Skeletal muscle cell (primary cell): ENCODE measurements at regions not wholly inside any gene's neighbourhood (a gene's known extent, or its start where the extent isn't known, plus 50 kb on each side); places are given as distances from the start of the nearest gene placed in this dataset.
"Not testable (repeated sequence)": the region's sequence is repeated elsewhere in the genome, so short reads cannot be mapped to it uniquely, and the experiment has no call there.

Experiments
- DNase-seq: peaks from one replicate; pipeline ENCODE4 v3.0.0-alpha.2; 2010; ENCODE audit warnings: low read depth
- H3K4me3 ChIP-seq: 2 replicates; pipeline ENCODE4 v1.5.1; 2011; ENCODE audit warnings: low read depth, mild to moderate bottlenecking, control low read depth, low read length, moderate library complexity

GRCh38 chr2:54065411-54065810 is 50.0 kb upstream of the ACYP2 start:
- H3K4me3 ChIP-seq, result no peak overlapping the region
- DNase-seq, result peak; percentile 80

DNA sequence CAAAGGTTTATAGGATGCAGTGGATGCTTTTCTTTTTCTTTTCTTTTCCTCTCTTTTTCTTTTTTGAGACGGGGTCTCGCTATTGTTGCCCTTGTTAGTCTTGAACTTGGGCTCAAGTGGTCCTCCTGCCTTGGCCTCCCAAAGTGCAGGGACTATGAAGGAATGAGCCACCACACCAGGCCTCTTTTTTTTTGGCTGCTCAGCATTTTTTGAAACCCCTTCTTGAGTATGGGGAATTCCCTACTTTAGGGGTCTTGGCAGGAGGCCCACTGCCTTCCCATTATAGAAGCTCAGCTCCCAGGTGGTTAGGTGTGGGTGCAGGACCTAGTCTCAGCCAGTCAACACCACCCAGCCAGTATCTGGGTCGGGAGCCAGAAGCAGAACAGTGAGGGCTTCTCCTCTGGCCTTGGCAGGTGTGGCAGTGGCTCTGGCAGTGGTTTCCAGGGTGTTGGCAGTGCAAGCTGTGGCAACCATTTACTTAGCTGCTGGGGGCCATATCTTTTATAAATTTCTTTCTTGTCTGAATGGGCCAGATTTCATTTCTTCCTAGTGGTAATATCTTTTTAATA is 51.4 kb upstream of the ACYP2 start:
- H3K4me3 ChIP-seq, result no peak overlapping the region
- DNase-seq, result no peak

GRCh38 chr2:54062401-54062800 is 53.0 kb upstream of the ACYP2 start:
- no peak overlapping the region for H3K4me3 ChIP-seq
- DNase-seq, result no peak

- DNase-seq, result no peak
- H3K4me3 ChIP-seq, result no peak overlapping the region
These were observed 54.1 kb upstream of the ACYP2 start for GRCh38 chr2:54061272-54061671.

GRCh38 chr2:54059986-54060385 is 55.4 kb upstream of the ACYP2 start:
- H3K4me3 ChIP-seq, result no peak overlapping the region
- DNase-seq, result no peak

DNA sequence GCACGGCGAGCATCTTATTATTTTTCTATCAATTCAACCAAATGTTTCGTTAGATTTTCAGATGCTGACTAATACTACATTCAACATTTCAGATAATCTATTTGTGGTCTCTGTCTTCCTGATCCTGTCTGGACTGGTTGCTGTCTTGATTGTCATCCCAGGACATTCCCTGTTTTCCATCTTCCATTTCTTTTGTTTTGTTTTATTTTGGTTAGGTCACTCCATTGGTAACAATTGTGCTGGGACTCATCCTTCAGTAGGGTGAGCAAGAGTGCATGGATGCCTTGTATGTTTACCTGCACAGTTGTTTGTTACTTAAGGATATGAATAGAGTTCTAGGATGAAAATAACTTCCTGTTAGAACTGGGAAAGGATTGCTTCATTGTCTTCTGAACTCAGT is 55.9 kb upstream of the ACYP2 start:
- DNase-seq, result no peak
- H3K4me3 ChIP-seq, result no peak overlapping the region

GRCh38 chr2:54058449-54058848 is 57.0 kb upstream of the ACYP2 start:
- no peak for DNase-seq
- no peak overlapping the region for H3K4me3 ChIP-seq

DNA sequence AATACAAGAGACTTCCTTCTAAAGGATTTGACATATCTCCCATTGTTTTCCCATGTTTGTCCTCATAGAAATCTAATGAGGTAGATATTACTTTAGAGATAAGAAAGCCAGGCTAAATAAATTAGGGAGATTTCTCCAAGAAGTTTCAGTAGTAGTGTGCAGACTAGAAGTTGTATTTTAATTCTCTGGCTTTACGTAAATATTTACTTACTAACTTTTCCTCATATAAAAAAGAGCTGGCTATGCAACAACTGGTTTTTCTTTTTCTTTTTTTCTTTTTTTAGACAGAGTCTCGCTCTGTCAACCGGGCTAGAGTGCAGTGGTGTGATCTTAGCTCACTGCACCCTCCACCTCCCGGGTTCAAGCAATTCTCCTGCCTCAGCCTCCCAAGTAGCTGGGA is 60.6 kb upstream of the ACYP2 start:
- H3K4me3 ChIP-seq, result no peak overlapping the region
- DNase-seq, result no peak

DNA sequence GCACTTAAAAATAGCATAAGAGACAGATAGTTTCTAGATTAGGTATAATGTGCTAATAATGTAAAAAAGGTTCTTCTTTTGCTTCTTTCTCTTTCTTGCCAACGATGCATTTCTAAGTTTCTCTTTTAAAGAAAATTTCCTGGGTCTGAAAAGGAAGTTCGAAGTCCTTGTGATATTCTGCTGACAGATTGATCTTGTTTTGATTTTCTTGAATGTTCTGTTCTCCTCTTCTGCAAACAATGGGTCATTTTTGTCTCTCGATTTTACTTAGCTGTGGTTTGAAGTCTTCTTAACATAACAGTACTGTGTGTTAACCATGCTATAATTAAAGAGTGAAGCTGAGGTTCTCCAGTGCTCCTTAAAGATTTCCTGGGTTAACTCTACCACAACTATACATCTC is 61.1 kb upstream of the ACYP2 start:
- no peak overlapping the region for H3K4me3 ChIP-seq

GRCh38 chr2:54053830-54054229 is 61.6 kb upstream of the ACYP2 start:
- H3K4me3 ChIP-seq, result no peak overlapping the region
- no peak for DNase-seq

More for the DNA sequence above, 61.1 kb upstream of the ACYP2 start:
- DNase-seq, result no peak

- H3K4me3 ChIP-seq, result no peak overlapping the region
These were observed 62.3 kb upstream of the ACYP2 start for GRCh38 chr2:54052825-54053718.

GRCh38 chr2:54050445-54050844 is 65.0 kb upstream of the ACYP2 start:
- H3K4me3 ChIP-seq, result no peak overlapping the region
- no peak for DNase-seq

More at GRCh38 chr2:54052825-54053718, 62.3 kb upstream of the ACYP2 start:
- DNase-seq, result no peak

DNA sequence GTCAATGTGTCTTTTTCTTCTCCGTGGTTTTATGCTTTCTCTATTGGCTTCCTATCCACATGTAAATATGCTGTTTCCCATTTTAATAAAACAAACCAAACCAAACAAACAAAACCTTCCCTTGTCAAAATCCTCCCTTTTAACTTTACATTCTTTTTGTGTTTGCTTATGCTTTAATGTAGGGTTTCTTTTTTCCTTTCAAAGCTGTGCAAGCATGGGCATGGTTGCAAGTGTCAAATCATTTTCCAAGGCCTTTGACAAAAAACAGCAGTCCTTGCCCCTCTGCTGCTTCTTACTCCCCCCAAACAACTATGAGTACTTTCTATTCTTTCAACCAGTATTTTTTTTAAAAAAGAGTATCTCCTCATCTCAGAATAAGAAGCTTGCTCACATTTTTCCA is 66.0 kb upstream of the ACYP2 start:
- no peak overlapping the region for H3K4me3 ChIP-seq
- DNase-seq, result no peak

DNA sequence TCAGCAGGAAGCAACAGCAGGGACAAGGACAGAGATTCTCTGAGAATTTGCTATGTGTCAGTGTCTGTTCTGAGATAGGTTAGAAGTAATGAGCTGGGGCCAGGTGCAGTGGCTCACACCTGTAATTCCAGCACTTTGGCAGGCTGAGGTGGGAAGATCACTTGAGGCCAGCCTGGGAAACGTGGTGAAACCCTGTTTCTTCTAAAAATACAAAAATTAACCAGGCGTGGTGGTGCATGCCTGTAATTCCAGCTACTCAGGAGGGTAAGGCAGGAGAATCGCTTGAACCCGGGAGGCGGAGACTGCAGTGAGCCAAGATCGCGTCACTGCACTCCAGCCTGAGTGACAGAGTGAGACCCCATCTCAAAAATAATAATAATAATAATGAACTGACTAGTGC is 66.5 kb upstream of the ACYP2 start:
- not testable (repeated sequence) for H3K4me3 ChIP-seq, DNase-seq

- no peak overlapping the region for H3K4me3 ChIP-seq
- no peak for DNase-seq
These were observed 67.2 kb upstream of the ACYP2 start for GRCh38 chr2:54048117-54048785.

DNA sequence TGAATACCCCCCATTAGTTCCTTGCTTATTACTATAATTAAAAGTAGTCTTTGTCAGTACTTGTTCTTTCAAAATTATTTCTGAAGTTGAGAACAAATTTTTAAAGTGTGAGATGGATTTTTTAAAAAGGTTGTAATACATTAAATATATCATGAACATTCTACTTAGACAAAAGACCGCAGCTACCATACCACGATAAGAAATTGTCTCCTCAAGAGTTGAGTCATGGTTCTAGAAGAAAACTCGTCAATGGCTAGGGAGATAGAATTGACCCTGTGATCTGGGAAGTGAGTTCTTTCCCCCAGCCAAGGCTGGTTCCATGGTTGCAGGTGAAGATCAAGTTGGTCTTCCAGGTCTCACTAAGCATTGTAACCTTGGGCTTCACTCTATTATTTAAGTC is 67.8 kb upstream of the ACYP2 start:
- H3K4me3 ChIP-seq, result no peak overlapping the region
- no peak for DNase-seq

DNA sequence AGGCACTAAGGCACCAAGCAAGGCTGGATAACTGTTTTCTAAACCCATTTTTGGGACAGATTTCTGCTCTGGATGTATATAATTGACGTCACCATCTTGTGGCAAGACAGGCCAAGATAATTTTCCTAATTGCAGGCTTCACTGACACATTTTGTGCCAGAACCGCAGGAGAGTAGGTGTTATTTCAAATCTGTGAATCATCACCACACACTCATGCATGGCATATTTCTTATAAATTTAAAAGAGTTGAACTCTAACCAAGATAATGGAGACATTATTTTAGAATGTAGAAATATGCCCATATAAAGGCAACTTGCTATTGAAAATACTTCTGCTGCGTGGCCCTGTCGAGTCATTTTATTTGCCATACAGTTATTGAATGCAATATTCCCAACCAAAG is 68.3 kb upstream of the ACYP2 start:
- DNase-seq, result no peak
- H3K4me3 ChIP-seq, result no peak overlapping the region

GRCh38 chr2:54042897-54043620 is 72.3 kb upstream of the PSME4 start:
- no peak for DNase-seq
- no peak overlapping the region for H3K4me3 ChIP-seq

DNA sequence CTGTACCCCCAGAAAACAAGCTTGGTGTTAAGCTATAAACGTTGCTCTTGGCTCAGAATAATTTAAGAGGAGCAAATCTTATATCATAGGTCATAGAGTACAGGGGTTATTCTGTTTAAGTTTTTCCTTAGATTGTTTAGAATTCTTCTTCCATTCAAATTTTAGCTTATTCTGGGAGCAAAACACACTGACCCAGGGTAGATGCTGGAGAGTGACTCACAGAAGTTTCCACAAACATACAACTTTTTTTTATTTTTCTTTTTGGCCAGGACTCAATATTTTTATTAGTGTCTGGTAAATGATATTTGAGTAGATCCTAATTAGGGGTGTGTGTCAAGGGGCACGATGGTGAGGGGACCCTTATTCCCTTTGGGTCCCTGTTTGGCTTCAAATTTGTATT is 71.5 kb upstream of the PSME4 start:
- H3K4me3 ChIP-seq, result no peak overlapping the region
- DNase-seq, result no peak

- DNase-seq, result peak; percentile 30
- H3K4me3 ChIP-seq, result no peak overlapping the region
These were observed 70.3 kb upstream of the PSME4 start for GRCh38 chr2:54041135-54041534.
